GM13977 (cell line): ENCODE measurements at regions not wholly inside any gene's neighbourhood (a gene's known extent, or its start where the extent isn't known, plus 50 kb on each side); places are given as distances from the start of the nearest gene placed in this dataset.
"Not testable (repeated sequence)": the region's sequence is repeated elsewhere in the genome, so short reads cannot be mapped to it uniquely, and the experiment has no call there.

Source experiments
- DNase-seq: peaks from one replicate; pipeline ENCODE4 v3.0.0; 2012; ENCODE audit warnings: low spot score
- CTCF ChIP-seq: IDR thresholded peaks from 2 replicates; pipeline ENCODE4 v1.5.1; 2012; ENCODE audit warnings: mild to moderate bottlenecking, control low read depth; ENCODE audit not compliant: insufficient read depth; ENCODE audit errors: extremely low read depth, missing control alignments
- in situ Hi-C: fragments of 300-500 bp; cut with MboI; formaldehyde crosslinking; loops from one replicate; pipeline ENCODE4 v1.12.0; 2022; ENCODE audit warnings: low sequenced_read_pairs, low pct_unique_long_range_greater_than_20kb, mixed read lengths, inconsistent platforms; ENCODE audit not compliant: unreplicated experiment

DNA sequence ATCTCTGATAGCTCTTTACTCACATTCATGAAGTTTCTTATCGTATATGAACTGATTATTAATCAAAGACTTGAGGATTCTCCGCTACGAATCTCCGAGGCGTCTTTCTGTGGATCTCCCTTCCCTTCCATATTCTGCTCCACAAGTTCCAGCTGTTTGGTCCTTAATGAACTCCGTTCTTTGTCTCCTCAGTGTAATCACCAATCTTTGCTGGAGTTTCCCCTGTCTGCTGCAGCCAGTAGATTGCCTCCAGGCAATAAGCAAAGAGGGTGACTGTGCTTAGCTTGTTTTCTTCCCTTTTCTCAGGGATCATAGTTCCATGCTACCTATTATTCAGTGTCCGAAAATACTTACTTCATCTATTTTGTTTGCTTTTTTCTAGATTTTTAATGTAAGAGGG is 169.6 kb upstream of the FOLH1 start:
- DNase-seq: no peak
- in situ Hi-C loops: no loop called here
- TF ChIP-seq CTCF: no peak

- DNase-seq, in situ Hi-C loops: not testable (repeated sequence)
Observed at GRCh38 chr11:49373866-49374265, 165.5 kb upstream of the FOLH1 start.

- DNase-seq, in situ Hi-C loops: not testable (repeated sequence)
Observed at GRCh38 chr11:49373385-49373784, 165.0 kb upstream of the FOLH1 start.

- in situ Hi-C loops, DNase-seq: not testable (repeated sequence)
- TF ChIP-seq CTCF: peak; percentile 12
Observed at GRCh38 chr11:49372137-49372536, 163.7 kb upstream of the FOLH1 start.

GRCh38 chr11:49368556-49368955 is 160.2 kb upstream of the FOLH1 start:
- DNase-seq, in situ Hi-C loops: not testable (repeated sequence)

GRCh38 chr11:49365375-49365774 is 157.0 kb upstream of the FOLH1 start:
- DNase-seq, in situ Hi-C loops: not testable (repeated sequence)

- in situ Hi-C loops, DNase-seq: not testable (repeated sequence)
Observed at GRCh38 chr11:49362994-49363393, 154.6 kb upstream of the FOLH1 start.

- in situ Hi-C loops, DNase-seq: not testable (repeated sequence)
Observed at GRCh38 chr11:49354536-49354935, 146.1 kb upstream of the FOLH1 start.

- in situ Hi-C loops, DNase-seq: not testable (repeated sequence)
Observed at GRCh38 chr11:49352868-49353267, 144.5 kb upstream of the FOLH1 start.

DNA sequence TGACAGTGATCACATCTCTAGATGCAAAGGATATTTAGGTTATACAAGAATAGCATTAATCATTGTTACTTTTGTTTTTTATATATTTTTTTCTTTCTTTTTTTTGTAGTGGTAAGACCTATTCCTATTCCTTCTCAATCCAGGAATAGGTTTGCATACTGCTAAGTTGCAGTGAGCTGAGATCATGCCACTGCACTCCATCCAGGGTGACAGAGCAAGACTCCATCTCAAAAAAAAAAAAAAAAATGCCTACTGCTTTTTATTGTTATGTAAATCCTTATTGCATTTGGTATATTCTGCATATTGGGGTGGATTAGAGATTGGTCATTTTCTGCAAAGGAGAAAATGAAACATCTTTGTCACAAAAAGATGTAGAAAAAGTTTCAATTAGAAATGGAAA is 138.2 kb upstream of the FOLH1 start:
- DNase-seq, in situ Hi-C loops: not testable (repeated sequence)

- in situ Hi-C loops, DNase-seq: not testable (repeated sequence)
Observed at GRCh38 chr11:49328485-49329186, 120.2 kb upstream of the FOLH1 start.

DNA sequence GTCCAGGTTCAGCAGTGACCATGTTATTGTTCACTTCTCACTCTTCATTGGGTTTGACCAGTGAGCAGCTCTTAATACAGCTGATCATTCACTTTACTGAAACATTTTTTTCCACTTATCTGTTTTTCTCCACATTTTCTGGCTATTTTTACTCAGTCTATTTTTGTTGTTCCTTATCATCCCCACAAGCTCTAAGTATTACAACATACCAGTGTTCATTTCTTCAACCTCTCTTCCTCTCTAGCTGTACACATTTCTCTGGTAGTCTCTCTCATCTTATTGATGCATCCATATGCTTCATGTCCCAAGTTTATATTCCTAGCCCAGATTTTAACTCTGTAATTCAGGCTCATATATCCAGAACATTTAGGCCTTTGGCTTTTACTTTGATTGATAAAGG is 119.4 kb upstream of the FOLH1 start:
- in situ Hi-C loops, DNase-seq: not testable (repeated sequence)

DNA sequence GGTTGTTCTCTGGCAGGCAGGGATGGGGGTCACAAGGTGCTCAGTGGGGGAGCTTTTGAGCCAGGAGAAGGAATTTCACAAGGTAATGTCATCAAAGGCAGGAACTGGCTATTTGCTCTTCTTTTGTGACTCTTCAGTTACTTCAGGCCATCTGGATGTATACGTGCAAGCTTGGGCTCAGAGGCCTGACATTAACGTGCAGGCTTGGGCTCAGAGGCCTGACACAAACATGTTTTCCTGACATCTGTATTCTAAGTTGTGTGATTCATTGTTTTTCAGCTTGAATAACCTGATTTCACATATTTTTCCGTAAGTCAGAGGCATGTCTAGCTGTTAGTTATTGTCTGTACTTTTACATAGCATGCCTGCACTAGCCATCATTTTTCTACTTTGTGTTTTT is 118.2 kb upstream of the FOLH1 start:
- in situ Hi-C loops, DNase-seq: not testable (repeated sequence)
